ENCODE measurements at regions not wholly inside any gene's neighbourhood (a gene's known extent, or its start where the extent isn't known, plus 50 kb on each side); places are given as distances from the start of the nearest gene placed in this dataset.

- Histone ChIP-seq H3K4me3 (no peak overlapping the region), H3K27ac (no peak overlapping the region), H3K4me2 (no peak overlapping the region), H4K20me1 (ENCODE audit: insufficient read depth) (no peaks in the 10 kb centered on the region), H3K36me3 (ENCODE audit: low read depth) (no peaks in the 10 kb centered on the region), H2AFZ (no peak overlapping the region), H3K9me3 (ENCODE audit: insufficient read depth, low read depth) (no peaks in the 10 kb centered on the region), H3K79me2 (ENCODE audit: low read depth) (no peaks in the 10 kb centered on the region), H3F3A (ENCODE audit: insufficient read depth, low read depth) (no peaks in the 10 kb centered on the region), H3K9me2 (ENCODE audit: insufficient read depth) (0 out of 2 replicates have a peak, but pooled peaks cover 4% of the 10 kb centered on the region), H3K27me3 (ENCODE audit: insufficient read depth, low read depth) (no peaks in the 10 kb centered on the region), H3K4me1 (replicated peaks; ENCODE audit: insufficient read depth) (no peaks in the 10 kb centered on the region)
- no peak for DNase-seq
- ChIA-PET CTCF (no interaction called here), POLR2A (ENCODE audit: unreplicated experiment) (no interaction called here)
- no peak for TF ChIP-seq CTCF (conservative IDR thresholded peaks at IDR 0.05)
- no peak for TF ChIP-seq EZH2 (IDR thresholded peaks at IDR 0.05; ENCODE audit: low read depth)
- BruUV-seq (replicated peaks): no TSS peak
- intact Hi-C loops (cut with micrococcal nuclease; ENCODE audit: unreplicated experiment): no loop called here
Observed at GRCh38 chr3:118436697-118437262, 597.9 kb downstream of the IGSF11 start.

GRCh38 chr3:118445036-118445435, 589.6 kb downstream of the IGSF11 start:
- H3K9me3 ChIP-seq (ENCODE audit: insufficient read depth, low read depth): no peaks in the 10 kb centered on the region
- H3K27me3 ChIP-seq (ENCODE audit: insufficient read depth, low read depth): no peaks in the 10 kb centered on the region
- H3K36me3 ChIP-seq (ENCODE audit: low read depth): no peaks in the 10 kb centered on the region
- no peaks in the 10 kb centered on the region for H3K4me1 ChIP-seq (replicated peaks; ENCODE audit: insufficient read depth)
- no peaks in the 10 kb centered on the region for H3F3A ChIP-seq (ENCODE audit: insufficient read depth, low read depth)
- no peak overlapping the region for H3K4me2 ChIP-seq
- ChIA-PET POLR2A (ENCODE audit: unreplicated experiment) (no interaction called here), CTCF (no interaction called here)
- H3K27ac ChIP-seq: no peak overlapping the region
- H2AFZ ChIP-seq: no peak overlapping the region
- no TSS peak for BruUV-seq (replicated peaks)
- H4K20me1 ChIP-seq (ENCODE audit: insufficient read depth): no peaks in the 10 kb centered on the region
- TF ChIP-seq EZH2 (IDR thresholded peaks at IDR 0.05; ENCODE audit: low read depth) (no peak), CTCF (conservative IDR thresholded peaks at IDR 0.05) (no peak)
- intact Hi-C loops (cut with micrococcal nuclease; ENCODE audit: unreplicated experiment): no loop called here
- H3K79me2 ChIP-seq (ENCODE audit: low read depth): no peaks in the 10 kb centered on the region
- H3K4me3 ChIP-seq: no peak overlapping the region
- no peaks in the 10 kb centered on the region for H3K9me2 ChIP-seq (ENCODE audit: insufficient read depth)
- no peak for DNase-seq

GRCh38 chr3:118447339-118447738, 587.3 kb downstream of the IGSF11 start:
- Histone ChIP-seq H3K79me2 (ENCODE audit: low read depth) (no peaks in the 10 kb centered on the region), H3K27me3 (ENCODE audit: insufficient read depth, low read depth) (no peaks in the 10 kb centered on the region), H3K9me3 (ENCODE audit: insufficient read depth, low read depth) (no peaks in the 10 kb centered on the region; the same call in 1 of the 2 replicates), H3F3A (ENCODE audit: insufficient read depth, low read depth) (no peaks in the 10 kb centered on the region), H4K20me1 (ENCODE audit: insufficient read depth) (no peaks in the 10 kb centered on the region), H2AFZ (no peak overlapping the region), H3K4me1 (replicated peaks; ENCODE audit: insufficient read depth) (no peaks in the 10 kb centered on the region), H3K4me3 (no peak overlapping the region), H3K36me3 (ENCODE audit: low read depth) (no peaks in the 10 kb centered on the region), H3K4me2 (no peak overlapping the region), H3K9me2 (ENCODE audit: insufficient read depth) (no peaks in the 10 kb centered on the region), H3K27ac (no peak overlapping the region)
- intact Hi-C loops (cut with micrococcal nuclease; ENCODE audit: unreplicated experiment): no loop called here
- CTCF ChIA-PET: no interaction called here
- POLR2A ChIA-PET (ENCODE audit: unreplicated experiment): interaction anchor here (0.7 kb wide), 1 partner anchor 42 kb away, joined by 3 read pairs; no protein-coding TSS in a partner anchor
- no TSS peak for BruUV-seq (replicated peaks)
- TF ChIP-seq CTCF (conservative IDR thresholded peaks at IDR 0.05): no peak
- TF ChIP-seq EZH2 (IDR thresholded peaks at IDR 0.05; ENCODE audit: low read depth): no peak
- DNase-seq: no peak

Data from PC-9 (cell line).